ENCODE measurements at regions not wholly inside any gene's neighbourhood (a gene's known extent, or its start where the extent isn't known, plus 50 kb on each side); places are given as distances from the start of the nearest gene placed in this dataset.

- H3K9me3 Mint-ChIP-seq: no peaks in the 10 kb centered on the region
- no peak overlapping the region for H3K4me3 Mint-ChIP-seq
- H3K4me1 Mint-ChIP-seq (ENCODE audit: low read depth): no peaks in the 10 kb centered on the region
- no peaks in the 10 kb centered on the region for H3K36me3 Mint-ChIP-seq (ENCODE audit: low read depth)
- TF ChIP-seq CTCF (IDR thresholded peaks at IDR 0.05): no peak
- H3K27ac Mint-ChIP-seq: no peak overlapping the region
- no peak for DNase-seq
- peaks cover 4% of the 10 kb centered on the region for H3K27me3 Mint-ChIP-seq (ENCODE audit: insufficient read depth)
These were observed 411.4 kb downstream of the CCDC91 start for GRCh38 chr12:28601570-28602058.

GRCh38 chr12:28602786-28603185 is 412.5 kb downstream of the CCDC91 start:
- TF ChIP-seq CTCF (IDR thresholded peaks at IDR 0.05): no peak
- Mint-ChIP-seq H3K9me3 (peaks cover 9% of the 10 kb centered on the region), H3K4me3 (no peak overlapping the region), H3K4me1 (ENCODE audit: low read depth) (no peaks in the 10 kb centered on the region), H3K27me3 (ENCODE audit: insufficient read depth) (peaks cover 3% of the 10 kb centered on the region), H3K27ac (no peak overlapping the region), H3K36me3 (ENCODE audit: low read depth) (peaks cover 8% of the 10 kb centered on the region)
- no peak for DNase-seq

GRCh38 chr12:28603239-28603638 is 413.0 kb downstream of the CCDC91 start:
- Mint-ChIP-seq H3K27me3 (ENCODE audit: insufficient read depth) (peaks cover 1% of the 10 kb centered on the region; the same call in 1 of the 2 replicates), H3K27ac (no peak overlapping the region), H3K4me1 (ENCODE audit: low read depth) (no peaks in the 10 kb centered on the region), H3K9me3 (peaks cover 13% of the 10 kb centered on the region), H3K36me3 (ENCODE audit: low read depth) (peaks cover 10% of the 10 kb centered on the region), H3K4me3 (no peak overlapping the region)
- no peak for TF ChIP-seq CTCF (IDR thresholded peaks at IDR 0.05)
- DNase-seq: no peak

GRCh38 chr12:28603801-28604200 is 413.5 kb downstream of the CCDC91 start:
- no peak for DNase-seq
- Mint-ChIP-seq H3K27me3 (ENCODE audit: insufficient read depth) (peaks cover 1% of the 10 kb centered on the region; the same call in 1 of the 2 replicates), H3K9me3 (peaks cover 17% of the 10 kb centered on the region), H3K4me1 (ENCODE audit: low read depth) (no peaks in the 10 kb centered on the region), H3K36me3 (ENCODE audit: low read depth) (peaks cover 10% of the 10 kb centered on the region), H3K4me3 (no peak overlapping the region), H3K27ac (no peak overlapping the region)
- TF ChIP-seq CTCF (IDR thresholded peaks at IDR 0.05): no peak

GRCh38 chr12:28604240-28604639 is 414.0 kb downstream of the CCDC91 start:
- Mint-ChIP-seq H3K4me1 (ENCODE audit: low read depth) (no peaks in the 10 kb centered on the region), H3K36me3 (ENCODE audit: low read depth) (peaks cover 10% of the 10 kb centered on the region), H3K27me3 (ENCODE audit: insufficient read depth) (peaks cover 1% of the 10 kb centered on the region; the same call in 1 of the 2 replicates), H3K4me3 (no peak overlapping the region), H3K9me3 (peaks cover 17% of the 10 kb centered on the region), H3K27ac (no peak overlapping the region)
- no peak for DNase-seq
- TF ChIP-seq CTCF (IDR thresholded peaks at IDR 0.05): no peak
